ENCODE measurements at regions not wholly inside any gene's neighbourhood (a gene's known extent, or its start where the extent isn't known, plus 50 kb on each side); places are given as distances from the start of the nearest gene placed in this dataset.

DNA sequence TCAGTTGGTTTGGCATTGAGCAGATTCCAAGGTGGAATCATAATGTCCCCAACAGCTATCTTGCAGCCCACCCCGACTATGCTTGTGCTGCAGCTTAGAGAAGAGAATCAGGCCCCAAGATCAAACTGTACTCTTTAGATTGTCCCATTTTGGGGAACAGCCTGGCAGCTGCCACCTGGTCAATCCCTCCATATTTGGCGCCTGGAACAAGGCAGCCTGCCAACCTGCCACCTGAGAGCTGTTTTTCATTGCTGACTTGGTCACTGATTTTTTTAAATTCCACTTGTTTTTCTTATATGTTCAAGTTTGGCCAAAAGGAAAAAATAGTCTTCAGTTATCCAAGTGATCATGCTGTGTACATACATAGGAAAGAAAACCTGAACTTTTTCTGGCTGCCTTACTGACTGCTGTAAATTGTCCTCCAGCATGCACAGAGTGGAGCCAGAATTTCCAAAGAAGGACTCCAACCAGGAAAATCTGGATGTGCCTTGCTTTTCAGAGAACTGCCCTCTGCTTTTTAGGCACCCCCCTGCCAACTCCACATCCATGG is 504.2 kb downstream of the ENC1 start:
- H3K9me2 ChIP-seq (replicated peaks; ENCODE audit: low read depth, low read length) = no peaks in the 10 kb centered on the region
- TF ChIP-seq, protein P1, sequence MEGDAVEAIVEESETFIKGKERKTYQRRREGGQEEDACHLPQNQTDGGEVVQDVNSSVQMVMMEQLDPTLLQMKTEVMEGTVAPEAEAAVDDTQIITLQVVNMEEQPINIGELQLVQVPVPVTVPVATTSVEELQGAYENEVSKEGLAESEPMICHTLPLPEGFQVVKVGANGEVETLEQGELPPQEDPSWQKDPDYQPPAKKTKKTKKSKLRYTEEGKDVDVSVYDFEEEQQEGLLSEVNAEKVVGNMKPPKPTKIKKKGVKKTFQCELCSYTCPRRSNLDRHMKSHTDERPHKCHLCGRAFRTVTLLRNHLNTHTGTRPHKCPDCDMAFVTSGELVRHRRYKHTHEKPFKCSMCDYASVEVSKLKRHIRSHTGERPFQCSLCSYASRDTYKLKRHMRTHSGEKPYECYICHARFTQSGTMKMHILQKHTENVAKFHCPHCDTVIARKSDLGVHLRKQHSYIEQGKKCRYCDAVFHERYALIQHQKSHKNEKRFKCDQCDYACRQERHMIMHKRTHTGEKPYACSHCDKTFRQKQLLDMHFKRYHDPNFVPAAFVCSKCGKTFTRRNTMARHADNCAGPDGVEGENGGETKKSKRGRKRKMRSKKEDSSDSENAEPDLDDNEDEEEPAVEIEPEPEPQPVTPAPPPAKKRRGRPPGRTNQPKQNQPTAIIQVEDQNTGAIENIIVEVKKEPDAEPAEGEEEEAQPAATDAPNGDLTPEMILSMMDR (conservative IDR thresholded peaks at IDR 0.05; ENCODE audit: low read length) = no peak
- no peak for TF ChIP-seq EZH2phosphoT487 (IDR thresholded peaks at IDR 0.05; ENCODE audit: borderline replicate concordance)
- no peak overlapping the region for H3K4me3 ChIP-seq (ENCODE audit: low read length, poor library complexity, severe bottlenecking)
- no peaks in the 10 kb centered on the region for H3K36me3 ChIP-seq (ENCODE audit: insufficient read depth, low read length)
- H3K9ac ChIP-seq (ENCODE audit: low read depth, low read length, poor library complexity, severe bottlenecking) = no peak overlapping the region
- H3K4me1 ChIP-seq (ENCODE audit: insufficient read depth, low read length, poor library complexity, severe bottlenecking) = no peaks in the 10 kb centered on the region
- H4K20me1 ChIP-seq (ENCODE audit: insufficient read depth, low read length, poor library complexity, severe bottlenecking) = no peaks in the 10 kb centered on the region
- no peaks in the 10 kb centered on the region for H3F3A ChIP-seq (ENCODE audit: low read depth)
- no peaks in the 10 kb centered on the region for H3K9me3 ChIP-seq (ENCODE audit: insufficient read depth, low read depth, low read length)
- no peak overlapping the region for H3K4me2 ChIP-seq (ENCODE audit: low read depth, low read length, poor library complexity, severe bottlenecking)
- no peak overlapping the region for H2AFZ ChIP-seq (ENCODE audit: low read length)
- H3K27me3 ChIP-seq (ENCODE audit: insufficient read depth, low read length, poor library complexity, severe bottlenecking) = no peaks in the 10 kb centered on the region
- H3K79me2 ChIP-seq (ENCODE audit: insufficient read depth, low read length) = no peaks in the 10 kb centered on the region

DNA sequence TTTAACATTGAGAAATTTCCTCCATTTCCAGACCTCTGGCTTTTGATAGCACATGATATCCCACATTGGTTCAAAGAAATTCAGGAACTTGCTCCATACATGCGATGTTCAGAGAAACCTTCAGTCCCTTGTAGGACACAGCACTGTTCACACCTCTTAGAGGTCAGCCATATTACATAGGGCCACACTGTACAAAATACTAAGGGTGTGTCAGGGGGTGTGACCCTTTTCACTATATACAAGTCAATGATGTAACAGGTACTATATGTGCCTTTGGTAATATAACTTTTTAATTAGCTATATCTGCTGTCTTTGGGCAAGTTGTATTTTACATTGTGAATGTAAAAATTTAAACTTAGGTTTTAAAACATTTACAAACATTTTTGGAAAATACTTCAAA is 505.5 kb downstream of the ENC1 start:
- no peaks in the 10 kb centered on the region for H3F3A ChIP-seq (ENCODE audit: low read depth)
- TF ChIP-seq, protein P1 (conservative IDR thresholded peaks at IDR 0.05; ENCODE audit: low read length) = no peak
- TF ChIP-seq EZH2phosphoT487 (IDR thresholded peaks at IDR 0.05; ENCODE audit: borderline replicate concordance) = no peak
- H3K9me2 ChIP-seq (replicated peaks; ENCODE audit: low read depth, low read length) = no peaks in the 10 kb centered on the region
- H3K27me3 ChIP-seq (ENCODE audit: insufficient read depth, low read length, poor library complexity, severe bottlenecking) = no peaks in the 10 kb centered on the region
- H3K79me2 ChIP-seq (ENCODE audit: insufficient read depth, low read length) = no peaks in the 10 kb centered on the region
- H3K4me2 ChIP-seq (ENCODE audit: low read depth, low read length, poor library complexity, severe bottlenecking) = no peak overlapping the region
- H3K4me1 ChIP-seq (ENCODE audit: insufficient read depth, low read length, poor library complexity, severe bottlenecking) = no peaks in the 10 kb centered on the region
- H3K9ac ChIP-seq (ENCODE audit: low read depth, low read length, poor library complexity, severe bottlenecking) = no peak overlapping the region
- H3K9me3 ChIP-seq (ENCODE audit: insufficient read depth, low read depth, low read length) = no peaks in the 10 kb centered on the region
- H2AFZ ChIP-seq (ENCODE audit: low read length) = no peak overlapping the region
- no peak overlapping the region for H3K4me3 ChIP-seq (ENCODE audit: low read length, poor library complexity, severe bottlenecking)
- no peaks in the 10 kb centered on the region for H3K36me3 ChIP-seq (ENCODE audit: insufficient read depth, low read length)
- no peaks in the 10 kb centered on the region for H4K20me1 ChIP-seq (ENCODE audit: insufficient read depth, low read length, poor library complexity, severe bottlenecking)

DNA sequence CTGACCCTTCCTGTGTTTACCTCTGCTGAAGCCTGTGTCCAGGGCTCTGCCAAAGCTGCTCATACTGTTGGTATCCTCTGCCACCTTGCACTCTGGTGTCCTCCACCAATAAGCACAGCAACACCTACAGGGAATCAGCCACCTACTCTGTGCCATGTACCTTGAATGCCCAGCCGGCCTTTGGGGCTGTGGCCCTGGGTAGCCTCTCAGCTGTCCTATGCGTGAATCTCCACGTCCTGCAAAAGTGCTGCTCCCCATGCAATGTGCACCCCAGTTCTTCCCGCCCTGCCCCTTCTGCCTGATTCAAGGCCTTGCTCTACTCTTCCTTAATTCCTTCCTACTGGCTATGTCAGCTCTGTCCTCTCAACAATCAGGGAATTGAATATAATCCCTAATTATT is 506.5 kb downstream of the ARHGEF28 start:
- Histone ChIP-seq H3K79me2 (ENCODE audit: insufficient read depth, low read length) (no peaks in the 10 kb centered on the region), H3K9me2 (replicated peaks; ENCODE audit: low read depth, low read length) (no peaks in the 10 kb centered on the region), H3K9ac (ENCODE audit: low read depth, low read length, poor library complexity, severe bottlenecking) (no peak overlapping the region), H4K20me1 (ENCODE audit: insufficient read depth, low read length, poor library complexity, severe bottlenecking) (no peaks in the 10 kb centered on the region), H3K4me1 (ENCODE audit: insufficient read depth, low read length, poor library complexity, severe bottlenecking) (peaks cover 5% of the 10 kb centered on the region), H3K4me2 (ENCODE audit: low read depth, low read length, poor library complexity, severe bottlenecking) (no peak overlapping the region), H3K9me3 (ENCODE audit: insufficient read depth, low read depth, low read length) (no peaks in the 10 kb centered on the region), H3F3A (ENCODE audit: low read depth) (no peaks in the 10 kb centered on the region), H2AFZ (ENCODE audit: low read length) (no peak overlapping the region), H3K27me3 (ENCODE audit: insufficient read depth, low read length, poor library complexity, severe bottlenecking) (no peaks in the 10 kb centered on the region), H3K36me3 (ENCODE audit: insufficient read depth, low read length) (no peaks in the 10 kb centered on the region), H3K4me3 (ENCODE audit: low read length, poor library complexity, severe bottlenecking) (no peak overlapping the region)
- no peak for TF ChIP-seq EZH2phosphoT487 (IDR thresholded peaks at IDR 0.05; ENCODE audit: borderline replicate concordance)
- TF ChIP-seq, protein P1 (conservative IDR thresholded peaks at IDR 0.05; ENCODE audit: low read length) = no peak

Data from Loucy (cell line).